WTC11 (cell line): ENCODE measurements at regions not wholly inside any gene's neighbourhood (a gene's known extent, or its start where the extent isn't known, plus 50 kb on each side); places are given as distances from the start of the nearest gene placed in this dataset.

ENCODE experiments used
- ATAC-seq: fragments of 200-7000 bp; cut with Tn5 transposase; 2 replicates; pipeline ENCODE4 v1.10.0; 2021; ENCODE audit warnings: mild to moderate bottlenecking, moderate library complexity
- CTCF ChIA-PET: fragments of 300-600 bp; sonication (Branson Sonifier 250); formaldehyde crosslinking; loops from one replicate; lab custom pipeline; 2021; ENCODE audit warnings: antibody characterized with exemption; lab: Charles Lee
- POLR2A ChIA-PET: fragments of 350-600 bp; sonication (Branson Sonifier 250); formaldehyde crosslinking; loops from one replicate; lab custom pipeline; 2021; ENCODE audit warnings: antibody characterized with exemption; lab: Charles Lee
- DNase-seq: peaks from one replicate; pipeline ENCODE4 v3.0.0; 2021; ENCODE audit warnings: low spot score
- H3K27ac Mint-ChIP-seq: 2 replicates; pipeline ENCODE4 v1.8.0; 2021; ENCODE audit warnings: mixed read lengths
- H3K27me3 Mint-ChIP-seq: 2 replicates; pipeline ENCODE4 v1.8.0; 2021; ENCODE audit warnings: low read depth, mild to moderate bottlenecking, moderate library complexity, mixed read lengths
- H3K36me3 Mint-ChIP-seq: 2 replicates; pipeline ENCODE4 v1.8.0; 2021; ENCODE audit warnings: mixed read lengths
- H3K4me1 Mint-ChIP-seq: 2 replicates; pipeline ENCODE4 v1.8.0; 2022; ENCODE audit warnings: mixed read lengths
- H3K4me3 Mint-ChIP-seq: 2 replicates; pipeline ENCODE4 v1.8.0; 2021; ENCODE audit warnings: mild to moderate bottlenecking, moderate library complexity, mixed read lengths
- H3K9me3 Mint-ChIP-seq: 2 replicates; pipeline ENCODE4 v1.8.0; 2021; ENCODE audit warnings: mixed read lengths
- ATF2 ChIP-seq: sonication (generic); formaldehyde crosslinking; IDR thresholded peaks from 2 replicates; pipeline ENCODE4 v1.8.1; 2022; ENCODE audit warnings: low read depth, missing genetic modification reagents, borderline replicate concordance
- ATF3 ChIP-seq: sonication (generic); formaldehyde crosslinking; conservative IDR thresholded peaks from 2 replicates; pipeline ENCODE4 v1.8.1; 2022; ENCODE audit warnings: mild to moderate bottlenecking, missing genetic modification reagents
- CDX4 ChIP-seq: fragments of 250-450 bp; sonication (Bioruptor Pico); IDR thresholded peaks from 2 replicates; pipeline ENCODE4 v1.9.0; 2021; ENCODE audit warnings: moderate library complexity, mild to moderate bottlenecking, inconsistent platforms, borderline replicate concordance
- E2F4 ChIP-seq: sonication (generic); formaldehyde crosslinking; IDR thresholded peaks from 2 replicates; pipeline ENCODE4 v1.8.1; 2022; ENCODE audit warnings: low read depth, mild to moderate bottlenecking, moderate library complexity, missing genetic modification reagents, borderline replicate concordance
- FOXP1 ChIP-seq: sonication (generic); formaldehyde crosslinking; IDR thresholded peaks from 2 replicates; pipeline ENCODE4 v1.8.0; 2022; ENCODE audit warnings: missing genetic modification reagents, mild to moderate bottlenecking, moderate library complexity, borderline replicate concordance
- KAT7 ChIP-seq: sonication (generic); formaldehyde crosslinking; IDR thresholded peaks from 2 replicates; pipeline ENCODE4 v1.8.1; 2023; ENCODE audit warnings: missing genetic modification reagents, mild to moderate bottlenecking, borderline replicate concordance
- MLX ChIP-seq: sonication (generic); formaldehyde crosslinking; IDR thresholded peaks from 2 replicates; pipeline ENCODE4 v1.8.1; 2023; ENCODE audit warnings: mild to moderate bottlenecking, missing genetic modification reagents, moderate library complexity
- NFYB ChIP-seq: sonication (generic); formaldehyde crosslinking; conservative IDR thresholded peaks from 2 replicates; pipeline ENCODE4 v1.8.0; 2022; ENCODE audit warnings: low read depth, missing genetic modification reagents
- NR1H2 ChIP-seq: sonication (generic); formaldehyde crosslinking; IDR thresholded peaks from 2 replicates; pipeline ENCODE4 v1.9.0; 2021; ENCODE audit warnings: mild to moderate bottlenecking, moderate library complexity, missing genetic modification reagents
- OVOL2 ChIP-seq: fragments of 250-450 bp; sonication (Bioruptor Pico); IDR thresholded peaks from 2 replicates; pipeline ENCODE4 v1.9.0; 2021; ENCODE audit warnings: mild to moderate bottlenecking, borderline replicate concordance
- RELA ChIP-seq: sonication (generic); formaldehyde crosslinking; IDR thresholded peaks from 2 replicates; pipeline ENCODE4 v1.8.1; 2022; ENCODE audit warnings: missing genetic modification reagents, mild to moderate bottlenecking, borderline replicate concordance
- SMAD4 ChIP-seq: sonication (generic); formaldehyde crosslinking; IDR thresholded peaks from 2 replicates; pipeline ENCODE4 v1.8.0; 2022; ENCODE audit warnings: mild to moderate bottlenecking, missing genetic modification reagents
- TEAD1 ChIP-seq: sonication (generic); formaldehyde crosslinking; IDR thresholded peaks from 2 replicates; pipeline ENCODE4 v1.8.0; 2022; ENCODE audit warnings: mild to moderate bottlenecking, missing genetic modification reagents
- TEAD4 ChIP-seq: sonication (generic); formaldehyde crosslinking; IDR thresholded peaks from 2 replicates; pipeline ENCODE4 v1.8.0; 2022; ENCODE audit warnings: mild to moderate bottlenecking, missing genetic modification reagents
- ZBTB21 ChIP-seq: sonication (generic); formaldehyde crosslinking; IDR thresholded peaks from 2 replicates; pipeline ENCODE4 v1.8.1; 2023; ENCODE audit warnings: mild to moderate bottlenecking, missing genetic modification reagents, borderline replicate concordance
- ZNF532 ChIP-seq: fragments of 250-450 bp; sonication (Bioruptor Pico); IDR thresholded peaks from 2 replicates; pipeline ENCODE4 v1.9.0; 2021; ENCODE audit warnings: mild to moderate bottlenecking, borderline replicate concordance

GRCh38 chr10:126731610-126731990 lies 61.1 kb upstream of the C10orf90 start (continued):
- no peak for TF ChIP-seq ATF3 (CRISPR knock-in tag)
- TF ChIP-seq E2F4 (CRISPR knock-in tag) = no peak

- no peak for ATAC-seq
- Mint-ChIP-seq H3K27ac (no peak overlapping the region), H3K4me1 (peaks cover 22% of the 10 kb centered on the region), H3K4me3 (no peak overlapping the region), H3K36me3 (peaks cover 12% of the 10 kb centered on the region), H3K9me3 (peaks cover 16% of the 10 kb centered on the region), H3K27me3 (no peaks in the 10 kb centered on the region; the same call in 1 of the 2 replicates)
- POLR2A ChIA-PET = no interaction called here
- TF ChIP-seq RELA (CRISPR knock-in tag) = no peak
- TF ChIP-seq NFYB (CRISPR knock-in tag) = no peak
- no peak for TF ChIP-seq E2F4 (CRISPR knock-in tag)
- no peak for TF ChIP-seq MLX (CRISPR knock-in tag)
- TF ChIP-seq ZNF532 = no peak
- TF ChIP-seq ZBTB21 = no peak
- TF ChIP-seq SMAD4 (CRISPR knock-in tag) = no peak
- no peak for TF ChIP-seq ATF3 (CRISPR knock-in tag)
- TF ChIP-seq TEAD1 (CRISPR knock-in tag) = no peak
- TF ChIP-seq FOXP1 = no peak
- TF ChIP-seq KAT7 (CRISPR knock-in tag) = no peak
- TF ChIP-seq NR1H2 (CRISPR knock-in tag) = no peak
- no peak for TF ChIP-seq ATF2
- TF ChIP-seq TEAD4 (CRISPR knock-in tag) = no peak
- no peak for TF ChIP-seq OVOL2
- no peak for TF ChIP-seq CDX4 (CRISPR knock-in tag)
- no peak for DNase-seq
- CTCF ChIA-PET = no interaction called here
Measured at GRCh38 chr10:126732308-126732707, 61.8 kb upstream of the C10orf90 start.
